ENCODE measurements at regions not wholly inside any gene's neighbourhood (a gene's known extent, or its start where the extent isn't known, plus 50 kb on each side); places are given as distances from the start of the nearest gene placed in this dataset.

GRCh38 chr16:6157806-6158205 is 1060.2 kb upstream of the EEF2KMT start:
- Mint-ChIP-seq H3K27me3 (ENCODE audit: low read depth) (peaks cover 2% of the 10 kb centered on the region), H3K9me3 (no peaks in the 10 kb centered on the region), H3K4me3 (no peak overlapping the region), H3K36me3 (no peaks in the 10 kb centered on the region), H3K27ac (no peak overlapping the region), H3K4me1 (no peaks in the 10 kb centered on the region)
- TF ChIP-seq CTCF (IDR thresholded peaks at IDR 0.05; ENCODE audit: unreplicated experiment): no peak
- DNase-seq (ENCODE audit: low spot score in 2 of 2, unreplicated experiment in 2 of 2): no peak

GRCh38 chr16:6155271-6155670 is 1057.7 kb upstream of the EEF2KMT start:
- H3K36me3 Mint-ChIP-seq: no peaks in the 10 kb centered on the region
- no peak for TF ChIP-seq CTCF (IDR thresholded peaks at IDR 0.05; ENCODE audit: unreplicated experiment)
- H3K4me1 Mint-ChIP-seq: no peaks in the 10 kb centered on the region
- no peaks in the 10 kb centered on the region for H3K27me3 Mint-ChIP-seq (ENCODE audit: low read depth)
- no peaks in the 10 kb centered on the region for H3K9me3 Mint-ChIP-seq
- no peak overlapping the region for H3K27ac Mint-ChIP-seq
- no peak overlapping the region for H3K4me3 Mint-ChIP-seq
- DNase-seq (ENCODE audit: low spot score in 2 of 2, unreplicated experiment in 2 of 2): no peak

- no peak for DNase-seq (ENCODE audit: low spot score in 2 of 2, unreplicated experiment in 2 of 2)
- Mint-ChIP-seq H3K27me3 (ENCODE audit: low read depth) (no peaks in the 10 kb centered on the region), H3K9me3 (no peaks in the 10 kb centered on the region), H3K27ac (no peak overlapping the region), H3K4me3 (no peak overlapping the region), H3K4me1 (no peaks in the 10 kb centered on the region), H3K36me3 (no peaks in the 10 kb centered on the region)
- no peak for TF ChIP-seq CTCF (IDR thresholded peaks at IDR 0.05; ENCODE audit: unreplicated experiment)
These were observed 1056.3 kb upstream of the EEF2KMT start for GRCh38 chr16:6153901-6154300.

- H3K9me3 Mint-ChIP-seq: no peaks in the 10 kb centered on the region
- H3K27ac Mint-ChIP-seq: no peak overlapping the region
- no peaks in the 10 kb centered on the region for H3K36me3 Mint-ChIP-seq
- no peak overlapping the region for H3K4me3 Mint-ChIP-seq
- no peaks in the 10 kb centered on the region for H3K4me1 Mint-ChIP-seq
- H3K27me3 Mint-ChIP-seq (ENCODE audit: low read depth): no peaks in the 10 kb centered on the region
- no peak for TF ChIP-seq CTCF (IDR thresholded peaks at IDR 0.05; ENCODE audit: unreplicated experiment)
- no peak for DNase-seq (ENCODE audit: low spot score in 2 of 2, unreplicated experiment in 2 of 2)
These were observed 1051.4 kb upstream of the EEF2KMT start for GRCh38 chr16:6149031-6149430.

- Mint-ChIP-seq H3K4me1 (no peaks in the 10 kb centered on the region), H3K36me3 (no peaks in the 10 kb centered on the region), H3K4me3 (no peak overlapping the region), H3K27me3 (ENCODE audit: low read depth) (no peaks in the 10 kb centered on the region), H3K27ac (no peak overlapping the region), H3K9me3 (no peaks in the 10 kb centered on the region)
- TF ChIP-seq CTCF (IDR thresholded peaks at IDR 0.05; ENCODE audit: unreplicated experiment): no peak
- DNase-seq (ENCODE audit: low spot score in 2 of 2, unreplicated experiment in 2 of 2): no peak
These were observed 1050.8 kb upstream of the EEF2KMT start for GRCh38 chr16:6148361-6148760.

GRCh38 chr16:6146874-6147425 is 1049.4 kb upstream of the EEF2KMT start:
- TF ChIP-seq CTCF (IDR thresholded peaks at IDR 0.05; ENCODE audit: unreplicated experiment): no peak
- H3K27ac Mint-ChIP-seq: no peak overlapping the region
- H3K4me3 Mint-ChIP-seq: no peak overlapping the region
- DNase-seq (ENCODE audit: low spot score in 2 of 2, unreplicated experiment in 2 of 2): no peak
- H3K4me1 Mint-ChIP-seq: no peaks in the 10 kb centered on the region
- H3K36me3 Mint-ChIP-seq: no peaks in the 10 kb centered on the region
- no peaks in the 10 kb centered on the region for H3K27me3 Mint-ChIP-seq (ENCODE audit: low read depth)
- H3K9me3 Mint-ChIP-seq: no peaks in the 10 kb centered on the region
